MM.1S (cell line): ENCODE measurements at regions not wholly inside any gene's neighbourhood (a gene's known extent, or its start where the extent isn't known, plus 50 kb on each side); places are given as distances from the start of the nearest gene placed in this dataset.

Experiments
- DNase-seq: peaks from one replicate; pipeline ENCODE4 v3.0.0-alpha.2; 2015
- H2AFZ ChIP-seq: fragments of 300-600 bp; sonication (generic); 2 replicates; pipeline ENCODE4 v1.6.0; 2016; ENCODE audit warnings: antibody characterized with exemption, low read length
- H3F3A ChIP-seq: fragments of 300-600 bp; sonication (generic); 2 replicates; pipeline ENCODE4 v1.6.1; 2016; ENCODE audit warnings: mild to moderate bottlenecking, antibody characterized with exemption, low read length, moderate library complexity, mixed read lengths; ENCODE audit not compliant: insufficient read depth
- H3K27ac ChIP-seq: fragments of 300-600 bp; sonication (generic); 2 replicates; pipeline ENCODE4 v1.5.1; 2016; ENCODE audit warnings: mild to moderate bottlenecking, low read length
- H3K27me3 ChIP-seq: fragments of 300-600 bp; sonication (generic); replicated peaks from 2 replicates; pipeline ENCODE4 v1.6.0; 2016; ENCODE audit warnings: low read length; ENCODE audit not compliant: insufficient read depth
- H3K36me3 ChIP-seq: fragments of 300-600 bp; sonication (generic); replicated peaks from 2 replicates; pipeline ENCODE4 v1.6.1; 2016; ENCODE audit warnings: mild to moderate bottlenecking, low read length, mixed read lengths; ENCODE audit not compliant: insufficient read depth
- H3K4me1 ChIP-seq: fragments of 300-600 bp; sonication (generic); 2 replicates; pipeline ENCODE4 v1.6.1; 2016; ENCODE audit warnings: low read length, mixed read lengths
- H3K4me2 ChIP-seq: fragments of 300-600 bp; sonication (generic); 2 replicates; pipeline ENCODE4 v1.6.0; 2016; ENCODE audit warnings: low read depth, low read length
- H3K4me3 ChIP-seq: fragments of 300-600 bp; sonication (generic); 2 replicates; pipeline ENCODE4 v1.5.1; 2016; ENCODE audit warnings: low read length, mixed read lengths
- H3K79me2 ChIP-seq: fragments of 300-600 bp; sonication (generic); 2 replicates; pipeline ENCODE4 v1.6.1; 2016; ENCODE audit warnings: mixed run types, low read length, mixed read lengths
- H3K9ac ChIP-seq: fragments of 300-600 bp; sonication (generic); 2 replicates; pipeline ENCODE4 v1.6.1; 2016; ENCODE audit warnings: low read length, mixed read lengths
- H3K9me2 ChIP-seq: fragments of 300-600 bp; sonication (generic); replicated peaks from 2 replicates; pipeline ENCODE4 v1.6.1; 2016; ENCODE audit warnings: mild to moderate bottlenecking, low read length, mixed read lengths; ENCODE audit not compliant: insufficient read depth
- H3K9me3 ChIP-seq: fragments of 300-600 bp; sonication (generic); replicated peaks from 2 replicates; pipeline ENCODE4 v1.6.1; 2016; ENCODE audit warnings: mild to moderate bottlenecking, low read length, mixed read lengths; ENCODE audit not compliant: insufficient read depth
- H4K20me1 ChIP-seq: fragments of 300-600 bp; sonication (generic); 2 replicates; pipeline ENCODE4 v1.6.1; 2016; ENCODE audit warnings: mild to moderate bottlenecking, low read length, moderate library complexity, mixed read lengths; ENCODE audit not compliant: insufficient read depth
- CTCF ChIP-seq: fragments of 300-600 bp; sonication (generic); IDR thresholded peaks from 2 replicates; pipeline ENCODE4 v1.5.1; 2016; ENCODE audit warnings: antibody characterized with exemption, low read length, mixed read lengths
- EZH2 ChIP-seq: fragments of 300-600 bp; sonication (generic); optimal IDR thresholded peaks from 2 replicates; pipeline ENCODE3; 2017; ENCODE audit warnings: low read depth, mild to moderate bottlenecking, antibody characterized with exemption, low read length, mixed read lengths
- EZH2phosphoT487 ChIP-seq: fragments of 300-600 bp; sonication (generic); IDR thresholded peaks from 2 replicates; pipeline ENCODE4 v1.6.1; 2018; ENCODE audit warnings: antibody characterized with exemption, low read length

- Histone ChIP-seq H3K9me2 (no peaks in the 10 kb centered on the region), H3K27ac (no peak overlapping the region), H2AFZ (no peak overlapping the region)
Measured at GRCh38 chr13:38090913-38091312, 221.3 kb upstream of the TRPC4 start.

GRCh38 chr13:38086721-38087120 is 217.1 kb upstream of the TRPC4 start:
- Histone ChIP-seq H3K4me2 (no peak overlapping the region), H3F3A (no peaks in the 10 kb centered on the region)
- no peak for TF ChIP-seq EZH2

More at GRCh38 chr13:38090913-38091312, 221.3 kb upstream of the TRPC4 start:
- H3K9ac ChIP-seq, result no peak overlapping the region
- no peaks in the 10 kb centered on the region for H3K36me3 ChIP-seq
- H3K79me2 ChIP-seq, result no peaks in the 10 kb centered on the region
- no peak for TF ChIP-seq EZH2
- TF ChIP-seq EZH2phosphoT487, result no peak
- no peak for TF ChIP-seq CTCF
- no peaks in the 10 kb centered on the region for H4K20me1 ChIP-seq
- no peak for DNase-seq
- no peaks in the 10 kb centered on the region for H3F3A ChIP-seq
- H3K4me1 ChIP-seq, result no peaks in the 10 kb centered on the region
- H3K4me3 ChIP-seq, result no peak overlapping the region
- H3K4me2 ChIP-seq, result no peak overlapping the region
- no peaks in the 10 kb centered on the region for H3K9me3 ChIP-seq
- no peaks in the 10 kb centered on the region for H3K27me3 ChIP-seq

GRCh38 chr13:38086013-38086412 is 216.4 kb upstream of the TRPC4 start:
- Histone ChIP-seq H3K4me2 (no peak overlapping the region), H3K79me2 (no peaks in the 10 kb centered on the region), H3K27ac (no peak overlapping the region), H3F3A (no peaks in the 10 kb centered on the region), H3K4me1 (no peaks in the 10 kb centered on the region), H3K27me3 (no peaks in the 10 kb centered on the region), H4K20me1 (no peaks in the 10 kb centered on the region), H3K36me3 (no peaks in the 10 kb centered on the region), H3K4me3 (no peak overlapping the region), H3K9me3 (no peaks in the 10 kb centered on the region), H2AFZ (no peak overlapping the region), H3K9ac (no peak overlapping the region), H3K9me2 (no peaks in the 10 kb centered on the region)
- DNase-seq, result no peak
- no peak for TF ChIP-seq EZH2
- no peak for TF ChIP-seq EZH2phosphoT487

More at GRCh38 chr13:38086721-38087120, 217.1 kb upstream of the TRPC4 start:
- H3K9me3 ChIP-seq, result no peaks in the 10 kb centered on the region
- H3K9me2 ChIP-seq, result no peaks in the 10 kb centered on the region
- no peaks in the 10 kb centered on the region for H3K4me1 ChIP-seq
- H3K27ac ChIP-seq, result no peak overlapping the region
- H3K79me2 ChIP-seq, result no peaks in the 10 kb centered on the region
- H2AFZ ChIP-seq, result no peak overlapping the region
- H4K20me1 ChIP-seq, result no peaks in the 10 kb centered on the region
- H3K36me3 ChIP-seq, result no peaks in the 10 kb centered on the region
- H3K9ac ChIP-seq, result no peak overlapping the region
- no peak overlapping the region for H3K4me3 ChIP-seq
- no peak for DNase-seq
- H3K27me3 ChIP-seq, result no peaks in the 10 kb centered on the region

- no peaks in the 10 kb centered on the region for H3K9me2 ChIP-seq
- H3K27me3 ChIP-seq, result no peaks in the 10 kb centered on the region
- no peak overlapping the region for H3K4me2 ChIP-seq
- no peaks in the 10 kb centered on the region for H3K36me3 ChIP-seq
- H3F3A ChIP-seq, result no peaks in the 10 kb centered on the region
- H3K27ac ChIP-seq, result no peak overlapping the region
- TF ChIP-seq EZH2phosphoT487 (no peak), CTCF (no peak), EZH2 (no peak)
- H3K9ac ChIP-seq, result no peak overlapping the region
- H4K20me1 ChIP-seq, result no peaks in the 10 kb centered on the region
- H3K4me1 ChIP-seq, result no peaks in the 10 kb centered on the region
- no peaks in the 10 kb centered on the region for H3K79me2 ChIP-seq
- H2AFZ ChIP-seq, result no peak overlapping the region
- no peak for DNase-seq
- H3K4me3 ChIP-seq, result no peak overlapping the region
- H3K9me3 ChIP-seq, result no peaks in the 10 kb centered on the region
Measured at GRCh38 chr13:38073931-38074330, 204.4 kb upstream of the TRPC4 start.
